ENCODE measurements at regions not wholly inside any gene's neighbourhood (a gene's known extent, or its start where the extent isn't known, plus 50 kb on each side); places are given as distances from the start of the nearest gene placed in this dataset.

GRCh38 chr6:119521251-119521650, 171.7 kb upstream of the MAN1A1 start:
- TF ChIP-seq CTCF (IDR thresholded peaks at IDR 0.05) (no peak), POLR2A (IDR thresholded peaks at IDR 0.05) (no peak)

Measured in body of pancreas (tissue), 4 donors.